SJCRH30 (cell line): ENCODE measurements at regions not wholly inside any gene's neighbourhood (a gene's known extent, or its start where the extent isn't known, plus 50 kb on each side); places are given as distances from the start of the nearest gene placed in this dataset.

Source experiments
- DNase-seq, 2 experiments: peaks; one replicate each; pipeline ENCODE4 v3.0.0-alpha.2; 2015 to 2020
- H3K27ac ChIP-seq: fragments of 250-450 bp; sonication (Bioruptor Pico); 2 replicates; pipeline ENCODE4 v1.5.1; 2020; ENCODE audit warnings: mild to moderate bottlenecking, moderate library complexity
- H3K27me3 ChIP-seq: fragments of 250-450 bp; sonication (Bioruptor Pico); 2 replicates; pipeline ENCODE4 v1.5.1; 2020; ENCODE audit warnings: mild to moderate bottlenecking, moderate library complexity
- H3K36me3 ChIP-seq: fragments of 250-450 bp; sonication (Bioruptor Pico); 2 replicates; pipeline ENCODE4 v1.5.1; 2020; ENCODE audit warnings: mild to moderate bottlenecking, moderate library complexity
- H3K4me1 ChIP-seq: fragments of 250-450 bp; sonication (Bioruptor Pico); 2 replicates; pipeline ENCODE4 v1.5.1; 2020; ENCODE audit warnings: mild to moderate bottlenecking, moderate library complexity
- H3K4me3 ChIP-seq: fragments of 250-450 bp; sonication (Bioruptor Pico); 2 replicates; pipeline ENCODE4 v1.5.1; 2020; ENCODE audit warnings: mild to moderate bottlenecking, moderate library complexity
- H3K9me3 ChIP-seq: fragments of 250-450 bp; sonication (Bioruptor Pico); replicated peaks from 2 replicates; pipeline ENCODE4 v1.5.1; 2020; ENCODE audit warnings: mild to moderate bottlenecking, moderate library complexity

DNA sequence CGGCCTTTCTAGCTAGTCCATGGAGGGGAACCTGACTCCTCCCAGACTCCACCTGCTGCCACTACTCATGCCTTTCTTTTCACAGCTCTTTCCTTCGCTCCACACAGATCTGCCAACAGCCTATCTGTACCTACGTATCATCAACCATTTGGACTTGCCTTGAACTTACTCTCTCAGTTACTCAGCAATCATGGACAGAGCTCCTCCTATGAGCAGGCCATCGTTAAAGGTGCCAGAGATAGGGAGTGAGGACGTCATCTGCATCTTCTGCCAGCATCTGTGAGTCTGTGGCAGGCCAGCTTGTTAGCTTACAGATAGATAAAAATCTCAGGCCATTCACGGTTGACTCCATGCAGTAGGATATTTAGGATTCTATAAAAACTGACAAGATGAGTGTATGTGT, 162.9 kb upstream of the ZBED5 start:
- DNase-seq, result peak; percentile 27 to 69
- H3K4me1 ChIP-seq, result peaks cover 6% of the 10 kb centered on the region; the same call in 1 of the 2 replicates
- no peak overlapping the region for H3K27ac ChIP-seq
- no peak overlapping the region for H3K4me3 ChIP-seq
- no peaks in the 10 kb centered on the region for H3K36me3 ChIP-seq
- H3K9me3 ChIP-seq, result no peaks in the 10 kb centered on the region
- H3K27me3 ChIP-seq, result no peaks in the 10 kb centered on the region

DNA sequence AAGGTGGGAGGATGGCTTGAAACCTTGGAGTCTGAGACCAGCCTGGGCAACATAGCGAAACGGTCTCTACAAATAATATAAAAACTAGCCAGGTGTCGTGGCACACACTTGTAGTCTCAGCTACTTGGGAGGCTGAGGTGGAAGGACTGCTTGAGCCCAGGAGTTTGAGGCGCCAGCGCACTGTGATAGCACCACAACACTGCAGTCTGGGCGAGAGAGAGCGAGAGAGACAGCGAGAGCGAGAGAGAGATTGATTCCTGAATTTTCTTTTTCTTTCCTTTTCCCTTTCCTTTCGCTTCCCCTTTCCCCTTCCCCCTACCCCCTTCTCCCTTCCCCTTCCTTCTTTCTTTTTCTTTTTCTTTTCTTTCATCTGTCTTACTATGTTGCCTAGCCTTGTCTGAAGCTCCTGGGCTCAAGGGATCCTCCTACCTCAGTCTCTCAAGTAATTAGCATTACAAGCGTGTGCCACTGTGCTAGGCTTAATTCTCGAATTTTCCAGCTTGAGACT, 162.4 kb upstream of the ZBED5 start:
- Histone ChIP-seq H3K4me1 (peaks cover 6% of the 10 kb centered on the region; the same call in 1 of the 2 replicates), H3K27me3 (no peaks in the 10 kb centered on the region), H3K4me3 (no peak overlapping the region), H3K9me3 (no peaks in the 10 kb centered on the region), H3K36me3 (no peaks in the 10 kb centered on the region), H3K27ac (no peak overlapping the region)
- no peak for DNase-seq

DNA sequence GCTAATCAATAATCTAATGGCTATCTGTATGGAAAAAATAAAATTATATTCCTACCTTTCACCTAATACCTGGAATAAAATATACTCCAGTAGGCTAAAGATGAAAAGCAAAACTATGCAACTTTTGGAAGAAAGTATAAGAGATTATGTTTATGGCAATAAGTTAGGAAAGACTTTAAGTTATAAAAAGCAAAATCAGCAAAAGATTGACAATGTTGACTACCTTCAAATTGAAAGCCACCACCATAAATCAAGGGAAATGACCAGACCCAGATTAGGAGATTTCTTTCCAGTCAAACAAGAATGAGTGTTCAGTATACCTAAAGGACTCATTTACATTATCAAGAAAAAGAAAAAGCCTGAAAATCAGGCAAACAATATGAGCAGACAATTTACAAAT, 159.1 kb upstream of the ZBED5 start:
- no peaks in the 10 kb centered on the region for H3K36me3 ChIP-seq
- no peaks in the 10 kb centered on the region for H3K9me3 ChIP-seq
- H3K27me3 ChIP-seq, result no peaks in the 10 kb centered on the region
- no peak for DNase-seq
- H3K27ac ChIP-seq, result no peak overlapping the region
- peaks cover 6% of the 10 kb centered on the region; the same call in 1 of the 2 replicates for H3K4me1 ChIP-seq
- no peak overlapping the region for H3K4me3 ChIP-seq

DNA sequence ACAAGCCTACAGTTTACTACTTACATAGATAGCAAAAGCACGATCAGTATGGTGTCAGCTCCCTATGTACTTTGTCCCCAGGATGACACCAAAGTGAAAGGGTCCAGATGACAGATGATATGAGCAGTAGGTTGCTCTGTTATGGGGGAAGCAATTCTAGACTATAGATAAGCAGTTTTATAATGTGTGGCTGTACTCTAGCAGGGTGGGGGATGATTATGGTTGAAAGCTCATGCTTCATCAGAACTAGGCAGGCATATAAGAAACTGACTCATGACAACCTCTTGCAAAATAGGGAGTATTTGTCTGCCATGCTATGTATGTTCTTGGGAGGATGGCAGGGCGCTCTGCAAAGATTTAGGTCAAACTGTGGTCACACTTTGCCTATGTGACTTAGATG, 158.2 kb upstream of the ZBED5 start:
- H3K27ac ChIP-seq, result no peak overlapping the region
- no peaks in the 10 kb centered on the region for H3K27me3 ChIP-seq
- H3K4me3 ChIP-seq, result no peak overlapping the region
- no peaks in the 10 kb centered on the region for H3K9me3 ChIP-seq
- H3K36me3 ChIP-seq, result no peaks in the 10 kb centered on the region
- DNase-seq, result no peak
- H3K4me1 ChIP-seq, result peaks cover 6% of the 10 kb centered on the region; the same call in 1 of the 2 replicates

DNA sequence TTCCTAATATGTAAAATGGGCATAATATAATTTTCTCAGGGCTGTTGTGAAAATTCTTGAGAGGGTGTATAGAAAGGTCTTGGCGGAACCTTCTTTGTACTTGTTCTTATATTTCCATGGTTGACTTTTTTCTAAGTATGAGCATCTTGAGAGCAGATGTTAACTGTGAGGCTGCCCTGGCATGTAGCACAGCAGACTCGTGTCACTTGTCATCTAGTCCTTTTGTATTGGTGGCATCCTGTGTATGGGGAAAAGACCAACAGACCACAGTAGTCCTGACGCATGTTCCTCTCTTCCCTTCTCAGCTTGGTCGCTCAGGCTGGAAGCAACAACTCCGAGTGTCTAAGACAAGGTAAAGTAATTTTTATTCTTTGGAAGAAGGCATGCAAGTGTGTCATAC, 153.8 kb upstream of the ZBED5 start:
- no peaks in the 10 kb centered on the region for H3K9me3 ChIP-seq
- no peak for DNase-seq
- no peaks in the 10 kb centered on the region for H3K4me1 ChIP-seq
- no peak overlapping the region for H3K27ac ChIP-seq
- no peaks in the 10 kb centered on the region for H3K36me3 ChIP-seq
- H3K27me3 ChIP-seq, result no peaks in the 10 kb centered on the region
- H3K4me3 ChIP-seq, result no peak overlapping the region

DNA sequence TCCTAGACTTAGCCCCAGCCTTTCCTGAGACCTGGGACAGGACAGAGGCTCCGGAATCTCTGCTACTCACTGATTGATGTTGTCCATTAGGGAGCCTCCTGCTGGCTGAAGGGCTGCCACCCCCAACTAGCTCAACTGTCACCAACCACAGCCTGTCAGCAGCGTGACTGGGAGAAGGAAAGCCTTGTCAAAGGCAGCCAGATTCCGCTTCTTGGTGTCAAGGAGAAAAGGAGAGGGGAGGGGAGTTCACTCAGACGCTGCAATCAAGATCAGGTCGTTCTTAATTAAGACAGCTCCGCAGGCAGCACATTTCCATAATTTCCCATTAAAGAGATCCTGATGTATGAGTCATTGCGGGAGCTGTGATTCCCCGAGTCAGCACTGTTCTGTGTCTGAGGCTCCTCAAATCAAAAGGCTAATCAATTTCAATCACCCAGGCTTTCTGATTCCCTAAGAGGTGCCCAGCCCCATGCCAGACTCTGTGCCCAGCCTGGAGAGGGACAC, 152.8 kb upstream of the ZBED5 start:
- no peaks in the 10 kb centered on the region for H3K4me1 ChIP-seq
- H3K27ac ChIP-seq, result no peak overlapping the region
- H3K36me3 ChIP-seq, result no peaks in the 10 kb centered on the region
- DNase-seq, result peak; percentile 11 to 26
- no peaks in the 10 kb centered on the region for H3K9me3 ChIP-seq
- H3K27me3 ChIP-seq, result no peaks in the 10 kb centered on the region
- no peak overlapping the region for H3K4me3 ChIP-seq

DNA sequence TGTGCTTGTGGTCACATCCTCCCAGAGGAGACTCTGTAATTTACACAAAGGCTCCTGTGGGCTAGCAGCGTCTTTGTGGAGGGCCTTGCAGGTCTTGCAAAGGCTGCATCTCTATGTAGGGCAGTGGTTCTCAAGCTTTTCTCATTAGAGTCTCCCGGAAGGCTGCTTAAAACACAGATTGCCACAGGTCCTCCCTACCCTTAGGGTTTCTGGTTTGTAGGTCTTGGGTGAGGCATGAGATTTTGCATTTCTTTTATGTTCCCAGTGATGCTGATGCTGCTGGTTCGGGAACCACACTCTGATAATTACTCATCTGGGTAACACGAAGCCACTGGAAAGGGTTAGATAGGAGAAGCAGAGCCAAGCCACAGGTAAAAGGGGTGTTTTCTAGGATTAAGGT, 151.3 kb upstream of the ZBED5 start:
- no peak overlapping the region for H3K27ac ChIP-seq
- no peak overlapping the region for H3K4me3 ChIP-seq
- no peaks in the 10 kb centered on the region for H3K9me3 ChIP-seq
- no peak for DNase-seq
- no peaks in the 10 kb centered on the region for H3K36me3 ChIP-seq
- H3K27me3 ChIP-seq, result no peaks in the 10 kb centered on the region
- no peaks in the 10 kb centered on the region for H3K4me1 ChIP-seq

DNA sequence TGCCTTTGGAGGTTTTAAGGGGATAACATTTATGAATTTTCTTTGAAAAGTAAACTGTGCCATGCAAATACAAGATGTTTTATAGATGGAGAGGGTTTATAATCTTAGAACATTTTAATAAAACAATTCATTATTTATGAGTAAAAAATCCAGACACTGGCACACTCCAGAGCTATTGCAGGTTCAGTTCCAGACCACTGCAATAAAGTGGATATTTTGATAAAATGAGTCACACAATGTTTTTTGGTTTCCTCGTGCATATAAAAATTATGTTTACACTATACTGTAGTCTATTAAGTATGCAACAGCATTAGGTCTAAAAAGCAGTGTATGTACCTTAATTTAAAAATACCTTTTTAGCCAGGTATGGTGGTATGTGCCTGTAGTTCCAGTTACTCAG, 146.2 kb upstream of the ZBED5 start:
- H3K4me3 ChIP-seq, result no peak overlapping the region
- no peak overlapping the region for H3K27ac ChIP-seq
- no peaks in the 10 kb centered on the region for H3K9me3 ChIP-seq
- no peak for DNase-seq
- no peaks in the 10 kb centered on the region for H3K36me3 ChIP-seq
- H3K4me1 ChIP-seq, result no peaks in the 10 kb centered on the region
- no peaks in the 10 kb centered on the region for H3K27me3 ChIP-seq

DNA sequence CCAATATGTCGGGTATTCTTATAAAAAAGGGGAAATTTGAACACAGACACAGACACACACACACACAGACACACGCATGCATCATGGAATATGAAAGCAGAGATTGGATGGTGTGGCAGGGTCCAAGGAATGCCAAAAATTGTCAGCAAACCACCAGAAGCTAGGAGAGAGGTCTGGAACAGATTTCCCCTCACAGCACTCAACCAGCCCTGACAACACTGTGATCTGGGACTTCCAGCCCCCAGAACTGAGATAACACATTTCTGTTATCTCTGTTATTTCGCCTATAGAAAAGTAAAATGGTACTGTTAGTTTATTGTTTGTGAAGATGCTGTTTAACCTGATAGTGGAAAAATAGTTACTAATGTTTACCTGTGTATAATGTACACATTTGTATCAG, 145.4 kb upstream of the ZBED5 start:
- no peak for DNase-seq
- Histone ChIP-seq H3K4me3 (no peak overlapping the region), H3K36me3 (no peaks in the 10 kb centered on the region), H3K9me3 (no peaks in the 10 kb centered on the region), H3K4me1 (no peaks in the 10 kb centered on the region), H3K27me3 (0 out of 2 replicates have a peak, but pooled peaks cover 2% of the 10 kb centered on the region), H3K27ac (no peak overlapping the region)

DNA sequence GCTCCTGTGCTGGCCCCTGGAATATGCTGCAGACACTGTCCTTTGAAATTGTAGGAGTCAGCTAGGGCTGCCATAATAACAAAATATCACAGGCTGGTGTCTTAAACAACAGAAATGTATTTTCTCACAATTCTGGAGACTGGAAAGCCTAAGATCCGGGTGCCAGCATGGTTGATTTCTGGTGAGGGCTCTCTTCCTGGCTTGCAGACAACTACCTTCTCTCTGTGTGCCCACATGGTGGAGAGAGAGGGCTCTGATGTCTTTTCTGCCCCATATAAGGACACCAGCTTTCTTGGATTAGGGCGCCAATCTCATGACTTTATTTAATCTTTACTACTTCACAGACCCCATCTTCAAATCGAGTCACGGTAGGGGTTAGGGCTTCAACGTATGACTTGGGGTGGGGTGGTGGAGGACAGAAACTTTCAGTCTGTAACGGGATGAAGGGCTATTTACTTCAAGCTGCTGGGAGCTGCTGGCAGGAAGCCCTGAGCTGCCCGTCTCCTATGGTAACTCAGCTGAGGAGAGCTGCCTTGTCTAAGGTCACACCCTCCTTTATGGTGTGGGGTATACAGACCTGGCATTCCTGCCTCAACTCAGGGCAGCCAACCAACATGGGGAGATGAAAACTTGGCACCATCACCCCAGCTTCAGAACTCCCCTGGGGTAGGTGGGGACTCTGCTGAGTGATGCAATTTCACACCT, 142.9 kb upstream of the ZBED5 start:
- H3K27me3 ChIP-seq, result peaks cover 2% of the 10 kb centered on the region; the same call in 1 of the 2 replicates
- H3K9me3 ChIP-seq, result no peaks in the 10 kb centered on the region
- H3K36me3 ChIP-seq, result no peaks in the 10 kb centered on the region
- no peaks in the 10 kb centered on the region for H3K4me1 ChIP-seq
- no peak overlapping the region for H3K27ac ChIP-seq
- no peak for DNase-seq
- H3K4me3 ChIP-seq, result no peak overlapping the region

DNA sequence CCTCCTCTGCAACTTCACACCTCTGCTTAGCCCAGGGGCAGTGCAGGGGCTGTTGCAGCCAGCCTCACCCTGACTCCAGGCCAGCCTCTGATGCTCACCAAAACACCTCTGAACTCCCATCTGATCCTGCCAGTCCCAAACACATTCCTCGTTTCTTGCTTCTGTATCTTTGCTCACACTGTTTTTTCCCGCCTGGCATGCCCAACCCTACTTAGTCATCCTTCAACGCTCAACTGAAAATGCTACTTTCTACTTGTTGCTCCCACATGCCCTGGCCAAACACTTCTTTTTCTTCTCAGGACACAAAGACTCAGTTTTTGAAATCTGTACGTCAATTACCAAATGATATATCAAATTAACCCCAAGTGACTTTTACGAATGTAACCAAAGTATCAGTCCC, 140.8 kb upstream of the ZBED5 start:
- no peaks in the 10 kb centered on the region for H3K9me3 ChIP-seq
- H3K4me3 ChIP-seq, result no peak overlapping the region
- H3K4me1 ChIP-seq, result no peaks in the 10 kb centered on the region
- no peaks in the 10 kb centered on the region for H3K36me3 ChIP-seq
- peaks cover 2% of the 10 kb centered on the region; the same call in 1 of the 2 replicates for H3K27me3 ChIP-seq
- DNase-seq, result no peak
- no peak overlapping the region for H3K27ac ChIP-seq

DNA sequence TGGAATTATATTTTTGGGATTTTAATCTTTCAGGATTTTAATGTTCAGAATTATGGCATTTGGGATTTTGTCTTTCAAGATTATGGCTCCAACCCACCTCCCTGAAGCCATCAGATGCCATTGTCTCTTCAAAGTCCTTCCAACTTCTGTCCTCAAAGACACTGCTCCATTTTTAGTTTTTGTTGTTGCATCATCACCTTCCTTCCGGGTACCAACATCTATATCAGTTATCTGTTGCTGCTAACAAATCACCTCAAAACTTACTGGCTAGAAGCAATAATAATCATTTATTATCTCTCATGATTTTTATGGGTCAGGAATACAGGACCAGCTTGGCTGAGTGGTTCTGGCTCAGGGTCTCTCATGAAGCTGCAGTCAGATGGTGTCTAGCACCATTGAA, 138.8 kb upstream of the ZBED5 start:
- Histone ChIP-seq H3K4me1 (no peaks in the 10 kb centered on the region), H3K4me3 (no peak overlapping the region), H3K27ac (no peak overlapping the region), H3K9me3 (no peaks in the 10 kb centered on the region), H3K27me3 (peaks cover 2% of the 10 kb centered on the region; the same call in 1 of the 2 replicates), H3K36me3 (no peaks in the 10 kb centered on the region)
- DNase-seq, result no peak

DNA sequence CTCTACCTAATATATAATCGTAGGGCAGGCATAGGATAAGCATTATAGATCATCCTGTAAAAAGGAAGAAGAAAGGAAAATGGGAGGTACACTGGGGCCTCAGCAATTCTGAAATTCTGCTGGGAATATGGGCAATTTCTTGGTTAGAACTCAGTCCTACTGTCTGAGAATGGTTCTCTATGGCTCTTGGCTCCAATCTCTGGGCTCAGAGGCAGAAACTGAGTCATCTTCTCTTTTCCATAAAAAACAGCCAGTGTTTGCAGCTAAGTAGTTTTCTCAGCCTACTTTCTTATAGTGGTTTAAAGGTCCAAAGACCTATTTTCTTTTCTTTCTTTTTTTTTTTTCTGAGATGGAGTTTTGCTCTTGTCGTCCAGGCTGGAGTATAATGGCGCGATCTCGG, 135.8 kb upstream of the ZBED5 start:
- Histone ChIP-seq H3K4me1 (no peaks in the 10 kb centered on the region), H3K4me3 (no peak overlapping the region), H3K27ac (no peak overlapping the region), H3K9me3 (no peaks in the 10 kb centered on the region), H3K27me3 (peaks cover 1% of the 10 kb centered on the region; the same call in 1 of the 2 replicates), H3K36me3 (no peaks in the 10 kb centered on the region)
- DNase-seq, result no peak

DNA sequence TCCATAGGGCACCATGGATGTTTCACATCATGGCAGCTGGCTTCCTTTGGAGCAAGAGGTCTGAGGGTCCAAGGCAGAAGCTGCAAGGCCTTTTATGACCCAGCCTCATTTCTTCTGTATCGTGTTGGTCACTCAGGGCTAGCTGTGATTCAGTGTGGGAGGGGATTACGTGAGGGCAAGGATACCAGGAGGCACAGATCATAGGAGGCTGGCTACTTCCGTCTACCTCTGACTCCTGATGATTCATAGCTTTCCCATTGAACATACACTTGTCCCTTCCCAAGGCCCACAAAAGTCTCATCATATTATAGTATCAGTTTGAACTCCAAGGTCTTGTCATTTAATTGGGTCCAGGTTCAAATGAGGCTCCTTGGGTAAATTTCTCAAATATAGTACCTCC, 135.3 kb upstream of the ZBED5 start:
- no peaks in the 10 kb centered on the region; the same call in 1 of the 2 replicates for H3K27me3 ChIP-seq
- H3K4me1 ChIP-seq, result no peaks in the 10 kb centered on the region
- no peak overlapping the region for H3K27ac ChIP-seq
- H3K4me3 ChIP-seq, result no peak overlapping the region
- H3K9me3 ChIP-seq, result no peaks in the 10 kb centered on the region
- DNase-seq, result no peak
- H3K36me3 ChIP-seq, result no peaks in the 10 kb centered on the region

DNA sequence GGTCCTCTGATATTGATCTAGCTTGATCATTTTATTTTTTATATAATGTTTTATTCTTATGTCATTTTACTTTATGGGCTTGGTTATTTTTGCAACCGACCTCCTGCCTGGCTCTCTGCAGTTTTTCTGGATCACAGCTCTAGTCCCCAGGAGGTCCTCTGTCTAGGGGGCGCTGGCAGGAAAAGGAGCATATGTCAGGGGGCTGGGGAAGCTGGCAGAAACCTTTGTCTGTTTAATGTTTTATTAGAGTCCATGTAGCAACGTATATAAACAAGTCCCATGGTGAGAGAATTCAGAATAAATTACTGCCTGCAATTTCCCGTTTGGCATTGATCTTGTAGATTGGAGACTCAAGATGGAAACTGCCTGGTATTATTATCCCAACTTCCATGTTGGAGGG, 133.5 kb upstream of the ZBED5 start:
- H3K9me3 ChIP-seq, result no peaks in the 10 kb centered on the region
- no peak overlapping the region for H3K27ac ChIP-seq
- H3K4me1 ChIP-seq, result no peaks in the 10 kb centered on the region
- H3K4me3 ChIP-seq, result no peak overlapping the region
- DNase-seq, result no peak
- no peaks in the 10 kb centered on the region for H3K27me3 ChIP-seq
- no peaks in the 10 kb centered on the region for H3K36me3 ChIP-seq
